ENCODE measurements at regions not wholly inside any gene's neighbourhood (a gene's known extent, or its start where the extent isn't known, plus 50 kb on each side); places are given as distances from the start of the nearest gene placed in this dataset.

DNA sequence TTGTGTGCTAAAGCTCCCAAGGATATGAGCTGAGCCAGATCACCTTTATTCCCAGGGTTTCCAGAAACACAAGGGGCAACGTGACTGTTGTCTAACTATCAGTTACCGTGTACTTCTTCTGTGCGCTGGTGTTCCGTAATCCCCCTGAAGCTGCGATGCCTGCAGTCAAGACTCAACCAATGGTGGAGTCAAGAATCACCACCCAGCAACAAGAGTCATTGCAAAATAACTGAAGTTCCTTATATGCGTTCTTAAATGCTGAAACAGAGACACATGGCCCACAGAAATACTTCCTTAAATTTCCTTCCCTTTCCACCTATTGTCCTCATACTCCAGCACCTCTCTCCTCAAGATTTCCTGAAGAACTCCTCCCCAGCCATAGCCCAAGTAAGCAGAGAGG, 200.2 kb downstream of the KATNAL1 start:
- Histone ChIP-seq H3K27me3 (replicated peaks; ENCODE audit: insufficient read depth) (no peaks in the 10 kb centered on the region), H3K9ac (no peak overlapping the region), H3K36me3 (ENCODE audit: low read depth) (no peaks in the 10 kb centered on the region), H3K79me2 (ENCODE audit: insufficient read depth) (no peaks in the 10 kb centered on the region), H3K9me2 (ENCODE audit: insufficient read depth) (no peaks in the 10 kb centered on the region), H3K4me2 (ENCODE audit: unreplicated experiment) (no peak overlapping the region), H4K20me1 (ENCODE audit: insufficient read depth) (no peaks in the 10 kb centered on the region), H2AFZ (no peak overlapping the region), H3K4me3 (no peak overlapping the region), H3F3A (ENCODE audit: insufficient read depth) (no peaks in the 10 kb centered on the region), H3K4me1 (ENCODE audit: insufficient read depth) (peaks cover 12% of the 10 kb centered on the region), H3K9me3 (ENCODE audit: low read depth) (no peaks in the 10 kb centered on the region), H3K27ac (no peak overlapping the region)
- WGBS, 2 experiments (ENCODE audit: low coverage in 1 of 2, low lambda C conversion rate in 2 of 2, missing lambda C conversion rate in 2 of 2): 97 to 99% methylated on average over 6 of the region's 6 CpGs
- in situ Hi-C loops (cut with MboI): loop anchor here (25.0 kb wide), 1 partner anchor 170 kb away; no protein-coding TSS in a partner anchor
- DNase-seq: no peak
- TF ChIP-seq EZH2phosphoT487 (IDR thresholded peaks at IDR 0.05; ENCODE audit: insufficient read depth, low read depth): no peak
- no peak for TF ChIP-seq EZH2 (IDR thresholded peaks at IDR 0.05; ENCODE audit: insufficient read depth, poor library complexity, severe bottlenecking)

DNA sequence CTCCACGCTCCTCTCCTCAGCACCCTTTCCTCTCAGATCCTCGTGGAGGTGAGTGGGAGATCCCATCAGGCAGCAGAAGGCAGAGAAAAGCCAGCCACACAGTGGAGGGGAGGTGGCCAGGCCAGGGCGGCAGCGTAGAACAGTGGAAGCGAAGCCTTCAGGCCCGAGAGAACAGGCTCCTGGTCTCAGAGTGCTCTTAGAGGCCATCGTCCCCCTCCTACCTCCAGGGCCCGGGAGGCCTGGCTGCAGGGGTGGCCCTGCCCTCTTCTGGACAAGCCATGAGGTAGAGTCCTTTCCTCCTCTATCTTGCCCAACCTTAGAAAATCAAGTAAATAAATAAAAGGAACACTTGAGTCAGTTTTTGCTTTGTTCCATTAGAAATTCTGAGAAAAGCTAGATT, 202.0 kb downstream of the KATNAL1 start:
- 92 to 95% methylated on average over 8 of the region's 8 CpGs for WGBS, 2 experiments (ENCODE audit: low coverage in 1 of 2, low lambda C conversion rate in 2 of 2, missing lambda C conversion rate in 2 of 2)
- Histone ChIP-seq H3K4me1 (ENCODE audit: insufficient read depth) (peaks cover 7% of the 10 kb centered on the region), H4K20me1 (ENCODE audit: insufficient read depth) (no peaks in the 10 kb centered on the region), H3K4me3 (no peak overlapping the region), H3K36me3 (ENCODE audit: low read depth) (no peaks in the 10 kb centered on the region), H3K27me3 (replicated peaks; ENCODE audit: insufficient read depth) (no peaks in the 10 kb centered on the region), H3K9me3 (ENCODE audit: low read depth) (no peaks in the 10 kb centered on the region), H3K9me2 (ENCODE audit: insufficient read depth) (no peaks in the 10 kb centered on the region), H2AFZ (no peak overlapping the region), H3K9ac (no peak overlapping the region), H3K4me2 (ENCODE audit: unreplicated experiment) (no peak overlapping the region), H3K79me2 (ENCODE audit: insufficient read depth) (no peaks in the 10 kb centered on the region), H3K27ac (no peak overlapping the region), H3F3A (ENCODE audit: insufficient read depth) (no peaks in the 10 kb centered on the region)
- in situ Hi-C loops (cut with MboI): loop anchor here (25.0 kb wide), 1 partner anchor 168 kb away; no protein-coding TSS in a partner anchor
- DNase-seq: no peak
- TF ChIP-seq EZH2phosphoT487 (IDR thresholded peaks at IDR 0.05; ENCODE audit: insufficient read depth, low read depth): no peak
- TF ChIP-seq EZH2 (IDR thresholded peaks at IDR 0.05; ENCODE audit: insufficient read depth, poor library complexity, severe bottlenecking): no peak

DNA sequence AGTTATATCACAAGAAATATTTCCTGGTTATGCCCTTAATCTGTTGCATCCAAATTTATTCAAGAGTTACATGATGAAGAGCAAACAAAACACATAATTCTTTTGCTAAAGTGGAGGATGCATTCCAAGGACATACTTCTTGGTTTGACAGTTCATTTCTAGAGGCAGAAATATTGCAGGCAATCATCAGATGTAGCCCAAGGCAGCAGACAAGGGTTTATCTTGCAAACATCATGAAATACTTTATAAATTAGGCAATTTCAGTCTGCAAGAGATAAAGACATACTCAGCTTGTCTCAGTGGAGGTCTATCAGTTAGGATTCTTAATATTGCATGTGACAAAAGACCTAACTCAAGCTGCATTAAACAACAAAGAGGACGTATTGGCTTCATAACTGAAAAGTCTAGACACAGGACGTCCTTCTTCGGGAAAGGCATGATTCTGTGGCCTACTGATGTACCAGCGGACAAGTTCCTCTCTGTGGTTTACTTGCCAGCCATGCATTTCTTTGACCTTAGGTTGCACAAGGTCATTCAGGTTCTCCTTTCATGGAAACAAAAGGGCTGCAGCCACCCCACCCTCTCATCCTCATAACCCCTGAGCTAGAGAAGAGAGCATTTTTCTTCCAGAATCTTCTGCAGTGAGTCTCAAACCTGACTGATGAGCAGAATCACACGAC, 204.1 kb downstream of the KATNAL1 start:
- Histone ChIP-seq H3K9ac (no peak overlapping the region), H3K9me2 (ENCODE audit: insufficient read depth) (no peaks in the 10 kb centered on the region), H3K4me1 (ENCODE audit: insufficient read depth) (peaks cover 7% of the 10 kb centered on the region), H2AFZ (no peak overlapping the region), H3K36me3 (ENCODE audit: low read depth) (no peaks in the 10 kb centered on the region), H3K27me3 (replicated peaks; ENCODE audit: insufficient read depth) (no peaks in the 10 kb centered on the region), H3K4me3 (no peak overlapping the region), H3K4me2 (ENCODE audit: unreplicated experiment) (no peak overlapping the region), H3F3A (ENCODE audit: insufficient read depth) (no peaks in the 10 kb centered on the region), H3K27ac (no peak overlapping the region), H3K9me3 (ENCODE audit: low read depth) (no peaks in the 10 kb centered on the region), H3K79me2 (ENCODE audit: insufficient read depth) (no peaks in the 10 kb centered on the region), H4K20me1 (ENCODE audit: insufficient read depth) (no peaks in the 10 kb centered on the region)
- no peak for TF ChIP-seq EZH2 (IDR thresholded peaks at IDR 0.05; ENCODE audit: insufficient read depth, poor library complexity, severe bottlenecking)
- TF ChIP-seq EZH2phosphoT487 (IDR thresholded peaks at IDR 0.05; ENCODE audit: insufficient read depth, low read depth): no peak
- WGBS, 2 experiments (ENCODE audit: low coverage in 1 of 2, low lambda C conversion rate in 2 of 2, missing lambda C conversion rate in 2 of 2): 69 to 75% methylated on average over 5 of the region's 5 CpGs
- no peak for DNase-seq
- in situ Hi-C loops (cut with MboI): loop anchor here (25.0 kb wide), 1 partner anchor 166 kb away; no protein-coding TSS in a partner anchor

DNA sequence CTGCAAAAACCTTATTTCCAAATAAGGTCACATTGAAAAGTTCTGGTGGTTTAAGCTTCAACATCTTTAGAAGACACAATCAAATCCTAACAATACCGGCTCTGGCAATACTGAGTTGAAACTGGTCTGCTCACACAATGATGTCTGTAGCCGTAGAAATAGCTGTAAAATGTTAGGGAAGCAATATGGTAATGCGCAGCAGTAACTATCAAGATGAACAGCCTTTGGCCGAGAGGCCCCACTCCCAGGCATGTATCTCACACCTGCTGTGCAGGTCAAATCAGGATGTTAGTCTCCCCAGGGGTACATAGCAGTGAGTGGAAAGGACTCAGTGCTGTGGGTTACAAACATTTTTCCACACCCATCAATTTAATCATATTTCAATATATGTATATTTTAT, 207.1 kb downstream of the KATNAL1 start:
- H3K27me3 ChIP-seq (replicated peaks; ENCODE audit: insufficient read depth): no peaks in the 10 kb centered on the region
- H3K9me2 ChIP-seq (ENCODE audit: insufficient read depth): no peaks in the 10 kb centered on the region
- no peaks in the 10 kb centered on the region for H3K79me2 ChIP-seq (ENCODE audit: insufficient read depth)
- H3F3A ChIP-seq (ENCODE audit: insufficient read depth): no peaks in the 10 kb centered on the region
- no peaks in the 10 kb centered on the region for H3K4me1 ChIP-seq (ENCODE audit: insufficient read depth)
- DNase-seq: no peak
- no peaks in the 10 kb centered on the region for H3K9me3 ChIP-seq (ENCODE audit: low read depth)
- H3K4me2 ChIP-seq (ENCODE audit: unreplicated experiment): no peak overlapping the region
- in situ Hi-C loops (cut with MboI): loop anchor here (25.0 kb wide), 1 partner anchor 163 kb away; no protein-coding TSS in a partner anchor
- no peaks in the 10 kb centered on the region for H4K20me1 ChIP-seq (ENCODE audit: insufficient read depth)
- H3K4me3 ChIP-seq: no peak overlapping the region
- no peak overlapping the region for H3K27ac ChIP-seq
- H3K9ac ChIP-seq: no peak overlapping the region
- no peak overlapping the region for H2AFZ ChIP-seq
- TF ChIP-seq EZH2 (IDR thresholded peaks at IDR 0.05; ENCODE audit: insufficient read depth, poor library complexity, severe bottlenecking): no peak
- no peak for TF ChIP-seq EZH2phosphoT487 (IDR thresholded peaks at IDR 0.05; ENCODE audit: insufficient read depth, low read depth)
- H3K36me3 ChIP-seq (ENCODE audit: low read depth): no peaks in the 10 kb centered on the region
- WGBS, 2 experiments (ENCODE audit: low coverage in 1 of 2, low lambda C conversion rate in 2 of 2, missing lambda C conversion rate in 2 of 2): 90 to 92% methylated on average over 4 of the region's 4 CpGs
